Gastroesophageal sphincter (tissue), 4 donors: ENCODE measurements at regions not wholly inside any gene's neighbourhood (a gene's known extent, or its start where the extent isn't known, plus 50 kb on each side); places are given as distances from the start of the nearest gene placed in this dataset.

Experiments
- ATAC-seq: fragments of 150-250 bp; one replicate; pipeline ENCODE4 v1.9.1; 2016; ENCODE audit warnings: mild to moderate bottlenecking, moderate library complexity
- H3K27ac ChIP-seq, 4 donors: fragments of 200-600 bp; sonication (generic) in 3 of 4; 1 replicate in 3 of 4; 2 replicates in 1 of 4; pipeline ENCODE4 v1.5.1; 2016 to 2019
- H3K27me3 ChIP-seq: fragments of 200-600 bp; sonication (generic); one replicate; pipeline ENCODE4 v1.5.1; 2019
- H3K36me3 ChIP-seq, 2 donors: fragments of 200-600 bp; sonication (generic); one replicate each; pipeline ENCODE4 v1.5.1; 2019; ENCODE audit warnings: control low read depth in 1 of 2
- H3K4me1 ChIP-seq, 3 donors: fragments of 200-600 bp; sonication (generic); 1 replicate in 2 of 3; 2 replicates in 1 of 3; pipeline ENCODE4 v1.5.1; 2016 to 2019; ENCODE audit warnings: control low read depth in 2 of 3
- H3K4me3 ChIP-seq, 2 donors: fragments of 200-600 bp; sonication (generic); one replicate each; pipeline ENCODE4 v1.5.1; 2019; ENCODE audit warnings: mild to moderate bottlenecking in 1 of 2, moderate library complexity in 1 of 2
- H3K9me3 ChIP-seq, 3 donors: fragments of 200-600 bp; sonication (generic); one replicate each; pipeline ENCODE4 v1.5.1; 2017 to 2019; ENCODE audit warnings: control low read depth in 2 of 3
- EP300 ChIP-seq: sonication (generic); formaldehyde crosslinking; IDR thresholded peaks from one replicate; pipeline ENCODE4 v1.6.1; 2017; ENCODE audit warnings: antibody characterized with exemption, mild to moderate bottlenecking
- POLR2A ChIP-seq, 2 donors: fragments of 450-650 bp; IDR thresholded peaks; one replicate each; pipeline ENCODE4 v1.6.1; 2017; ENCODE audit warnings: antibody characterized with exemption in 2 of 2, mild to moderate bottlenecking in 2 of 2, moderate library complexity in 1 of 2
- POLR2AphosphoS5 ChIP-seq: sonication (generic); formaldehyde crosslinking; IDR thresholded peaks from one replicate; pipeline ENCODE4 v1.6.1; 2017; ENCODE audit warnings: antibody characterized with exemption
- WGBS, 2 donors: methylation state at CpG; one replicate each; pipeline ENCODE4 v1.1.5; 2018; ENCODE audit warnings: low coverage in 1 of 2; 5-methylcytosine and 5-hydroxymethylcytosine counted together
- TF ChIP-seq, protein P1 (sequence below), 4 experiments: fragments of 200-600 bp in 2 of 4; fragments of 450-650 bp in 2 of 4; sonication (generic) in 1 of 4; IDR thresholded peaks; one replicate each; pipeline ENCODE4 v1.5.1; 2017 to 2019; ENCODE audit warnings: antibody characterized with exemption in 4 of 4, mild to moderate bottlenecking in 2 of 4, moderate library complexity in 2 of 4

DNA sequence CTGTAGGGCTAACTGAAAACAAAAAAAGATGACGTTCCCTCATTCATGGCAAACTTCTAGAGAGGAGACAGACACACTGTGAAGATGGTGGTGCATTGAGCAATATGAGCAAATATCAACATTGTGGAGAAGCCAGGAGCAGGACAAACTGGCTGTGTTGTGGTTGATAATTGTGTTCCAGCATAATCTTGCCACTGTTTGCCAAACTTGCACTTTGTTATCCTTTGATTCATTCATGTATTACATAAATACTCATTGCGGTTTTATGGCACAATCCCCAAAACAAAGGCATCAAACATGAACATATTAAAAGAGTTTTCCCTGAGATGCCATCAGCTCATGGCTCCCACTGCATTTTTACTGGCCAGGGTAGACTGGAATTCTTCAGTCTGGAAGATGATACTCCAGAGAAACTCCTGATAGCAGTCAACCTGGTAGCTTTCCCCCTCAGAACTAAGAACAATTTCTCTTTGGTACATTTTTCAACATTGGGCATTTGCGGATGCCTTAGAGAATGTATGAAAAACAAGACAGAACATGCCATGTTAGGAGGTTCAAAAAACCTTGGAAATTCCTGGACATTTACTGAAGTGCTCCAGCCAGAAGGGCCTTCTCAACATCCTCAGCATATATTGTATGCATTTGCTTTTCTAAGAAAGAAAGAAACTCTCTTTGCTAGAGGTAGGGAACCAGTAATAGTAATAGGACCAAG, 487.4 kb upstream of the CELF4 start:
- no peaks in the 10 kb centered on the region for H3K4me1 ChIP-seq
- no peak overlapping the region for H3K4me3 ChIP-seq
- H3K27me3 ChIP-seq = no peaks in the 10 kb centered on the region
- WGBS, 2 donors = 85 to 88% methylated on average over 2 to 3 of the region's 3 CpGs
- no peaks in the 10 kb centered on the region for H3K9me3 ChIP-seq
- TF ChIP-seq EP300 (no peak), POLR2A (IDR thresholded peaks at IDR 0.05) (no peak), POLR2AphosphoS5 (no peak)
- TF ChIP-seq, protein P1, sequence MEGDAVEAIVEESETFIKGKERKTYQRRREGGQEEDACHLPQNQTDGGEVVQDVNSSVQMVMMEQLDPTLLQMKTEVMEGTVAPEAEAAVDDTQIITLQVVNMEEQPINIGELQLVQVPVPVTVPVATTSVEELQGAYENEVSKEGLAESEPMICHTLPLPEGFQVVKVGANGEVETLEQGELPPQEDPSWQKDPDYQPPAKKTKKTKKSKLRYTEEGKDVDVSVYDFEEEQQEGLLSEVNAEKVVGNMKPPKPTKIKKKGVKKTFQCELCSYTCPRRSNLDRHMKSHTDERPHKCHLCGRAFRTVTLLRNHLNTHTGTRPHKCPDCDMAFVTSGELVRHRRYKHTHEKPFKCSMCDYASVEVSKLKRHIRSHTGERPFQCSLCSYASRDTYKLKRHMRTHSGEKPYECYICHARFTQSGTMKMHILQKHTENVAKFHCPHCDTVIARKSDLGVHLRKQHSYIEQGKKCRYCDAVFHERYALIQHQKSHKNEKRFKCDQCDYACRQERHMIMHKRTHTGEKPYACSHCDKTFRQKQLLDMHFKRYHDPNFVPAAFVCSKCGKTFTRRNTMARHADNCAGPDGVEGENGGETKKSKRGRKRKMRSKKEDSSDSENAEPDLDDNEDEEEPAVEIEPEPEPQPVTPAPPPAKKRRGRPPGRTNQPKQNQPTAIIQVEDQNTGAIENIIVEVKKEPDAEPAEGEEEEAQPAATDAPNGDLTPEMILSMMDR (IDR thresholded peaks at IDR 0.05) = no peak
- ATAC-seq = no peak
- H3K27ac ChIP-seq = no peak overlapping the region
- no peaks in the 10 kb centered on the region for H3K36me3 ChIP-seq

DNA sequence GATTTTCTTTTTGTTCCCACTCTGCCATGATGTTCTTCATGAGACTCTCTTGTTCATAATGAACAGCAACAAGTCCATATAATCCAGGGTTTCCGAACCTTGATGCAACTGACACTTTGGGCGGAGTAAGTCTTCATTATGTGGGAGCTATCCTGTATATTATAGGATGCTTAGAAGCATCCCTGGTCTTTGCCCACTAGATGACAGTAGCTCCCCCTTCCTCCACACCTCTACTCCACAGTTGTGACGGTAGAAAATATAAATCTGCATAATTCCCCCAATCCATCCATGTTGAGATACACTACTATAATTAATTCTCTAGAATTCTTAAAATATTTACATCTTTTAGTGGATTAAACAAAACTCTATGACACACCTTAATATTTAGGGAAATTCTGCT, 482.2 kb upstream of the CELF4 start:
- no peaks in the 10 kb centered on the region for H3K36me3 ChIP-seq
- no peaks in the 10 kb centered on the region for H3K27me3 ChIP-seq
- H3K4me1 ChIP-seq = no peaks in the 10 kb centered on the region
- H3K27ac ChIP-seq = no peak overlapping the region
- ATAC-seq = no peak
- 64 to 86% methylated on average over 3 of the region's 3 CpGs for WGBS, 2 donors
- TF ChIP-seq, protein P1 (IDR thresholded peaks at IDR 0.05) = no peak
- TF ChIP-seq EP300 (no peak), POLR2AphosphoS5 (no peak), POLR2A (IDR thresholded peaks at IDR 0.05) (no peak)
- H3K4me3 ChIP-seq = no peak overlapping the region
- no peaks in the 10 kb centered on the region for H3K9me3 ChIP-seq

DNA sequence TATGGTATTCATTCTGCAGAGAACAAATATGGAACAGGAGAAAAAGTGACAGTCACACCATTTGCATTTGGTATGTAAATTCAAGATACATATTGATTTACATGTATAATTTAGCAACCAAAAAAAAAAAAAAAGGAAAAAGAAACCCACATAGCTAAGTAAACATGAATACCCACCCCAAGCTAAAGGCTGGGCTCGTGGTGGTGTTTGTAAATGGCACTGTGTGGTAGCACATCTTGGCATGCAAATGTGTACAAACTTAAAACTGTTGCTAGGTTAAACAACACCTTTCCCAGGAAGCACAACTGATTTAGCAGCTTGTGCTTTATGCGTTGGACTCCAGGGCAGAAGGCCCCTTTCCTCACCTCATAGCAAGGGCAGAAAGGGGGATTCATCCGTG, 481.1 kb upstream of the CELF4 start:
- no peak overlapping the region for H3K4me3 ChIP-seq
- WGBS, 2 donors = 81% methylated on average over 3 of the region's 3 CpGs

DNA sequence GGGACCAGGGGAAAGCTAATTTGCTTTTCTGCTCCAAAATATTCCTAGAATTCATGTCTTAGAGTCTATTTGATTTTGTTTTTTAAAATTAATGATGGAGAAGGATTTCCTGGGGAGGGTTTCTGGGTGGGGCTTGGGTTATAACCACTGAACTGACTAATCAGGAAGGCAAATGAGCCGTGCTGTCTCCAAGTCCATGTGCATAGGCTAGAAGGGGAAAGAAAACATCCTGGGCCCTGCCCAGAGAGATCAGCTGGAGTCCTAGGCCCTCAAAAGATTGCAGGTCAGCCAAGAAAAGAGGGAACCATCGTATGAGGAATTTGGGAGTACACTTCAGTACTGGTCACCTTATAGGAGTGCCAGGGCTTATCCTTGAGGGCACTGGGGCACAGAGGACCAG, 480.2 kb upstream of the CELF4 start:
- ATAC-seq = no peak
- no peaks in the 10 kb centered on the region for H3K36me3 ChIP-seq
- no peak for TF ChIP-seq POLR2AphosphoS5
- TF ChIP-seq POLR2A (IDR thresholded peaks at IDR 0.05) = no peak
- TF ChIP-seq, protein P1 (IDR thresholded peaks at IDR 0.05) = no peak
- no peak for TF ChIP-seq EP300
- H3K9me3 ChIP-seq = no peaks in the 10 kb centered on the region
- H3K4me3 ChIP-seq = no peak overlapping the region
- no peaks in the 10 kb centered on the region for H3K27me3 ChIP-seq
- no peaks in the 10 kb centered on the region for H3K4me1 ChIP-seq
- WGBS, 2 donors = 50 to 100% methylated on average over 1 of the region's 2 CpGs
- H3K27ac ChIP-seq = no peak overlapping the region

More for the DNA sequence above, 481.1 kb upstream of the CELF4 start:
- no peaks in the 10 kb centered on the region for H3K36me3 ChIP-seq
- TF ChIP-seq EP300 (no peak), POLR2AphosphoS5 (no peak), POLR2A (IDR thresholded peaks at IDR 0.05) (no peak)
- TF ChIP-seq, protein P1 (IDR thresholded peaks at IDR 0.05) = no peak
- ATAC-seq = no peak
- no peaks in the 10 kb centered on the region for H3K4me1 ChIP-seq
- no peaks in the 10 kb centered on the region for H3K9me3 ChIP-seq
- no peaks in the 10 kb centered on the region for H3K27me3 ChIP-seq
- H3K27ac ChIP-seq = no peak overlapping the region

DNA sequence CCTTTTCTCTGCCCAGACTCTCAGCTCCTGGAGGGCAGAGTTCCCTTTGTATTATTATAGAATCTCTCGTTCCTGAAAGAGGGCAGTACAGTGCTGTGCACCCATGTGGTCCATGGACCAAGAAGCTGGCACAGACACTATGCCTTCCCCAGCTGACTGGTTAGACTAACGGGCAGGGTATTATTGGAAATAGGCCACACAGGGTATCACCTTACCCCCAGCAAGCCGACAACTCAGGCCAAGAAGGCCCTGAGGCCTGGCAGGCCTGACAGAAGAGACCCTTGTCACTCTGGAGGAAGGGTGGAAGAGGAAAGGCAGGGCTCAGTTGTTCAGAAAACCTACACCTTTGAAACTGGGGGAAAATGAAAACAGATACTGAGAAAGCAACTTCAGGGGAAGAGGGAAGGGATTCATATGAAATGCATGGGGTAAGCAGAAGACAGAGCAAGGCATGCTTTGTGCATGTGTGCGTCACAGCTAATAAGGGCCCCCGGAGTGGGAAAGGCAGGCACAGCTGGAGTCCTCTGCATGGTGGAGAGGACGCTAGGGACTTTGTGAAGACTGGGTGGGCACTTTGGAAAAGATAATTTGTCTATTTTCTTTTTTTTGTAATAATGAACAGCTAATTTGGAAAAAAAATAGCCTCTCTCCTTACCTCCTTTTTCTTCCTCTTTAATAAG, 476.8 kb upstream of the CELF4 start:
- no peak for ATAC-seq
- Histone ChIP-seq H3K9me3 (no peaks in the 10 kb centered on the region), H3K4me1 (no peaks in the 10 kb centered on the region), H3K4me3 (no peak overlapping the region), H3K27me3 (no peaks in the 10 kb centered on the region), H3K36me3 (no peaks in the 10 kb centered on the region), H3K27ac (no peak overlapping the region)
- WGBS, 2 donors = 81 to 82% methylated on average over 3 of the region's 6 CpGs
- TF ChIP-seq POLR2A (IDR thresholded peaks at IDR 0.05) = no peak
- TF ChIP-seq, protein P1 (IDR thresholded peaks at IDR 0.05) = no peak
- no peak for TF ChIP-seq EP300
- TF ChIP-seq POLR2AphosphoS5 = no peak
